Stomach (tissue), 8 donors: ENCODE measurements at regions not wholly inside any gene's neighbourhood (a gene's known extent, or its start where the extent isn't known, plus 50 kb on each side); places are given as distances from the start of the nearest gene placed in this dataset.
A peak's percentile ranks its signal among the peaks of the same experiment; 100 is the strongest.

Experiments
- DNase-seq, 2 donors: peaks; one replicate each; pipeline versions ENCODE4 v3.0.0 to v3.0.0-alpha.2; 2013 to 2019
- H3K27ac ChIP-seq, 5 donors: fragments of 200-600 bp in 4 of 5; sonication (generic) in 4 of 5; one replicate each; pipeline ENCODE4 v1.5.1; 2013 to 2019; ENCODE audit warnings: mild to moderate bottlenecking in 1 of 5, moderate library complexity in 1 of 5
- H3K27me3 ChIP-seq, 3 donors: fragments of 200-600 bp; sonication (generic); one replicate each; pipeline ENCODE4 v1.5.1; 2017 to 2019; ENCODE audit warnings: mixed run types in 1 of 3
- H3K36me3 ChIP-seq, 4 donors: fragments of 200-600 bp; sonication (generic); 1 replicate in 3 of 4; 2 replicates in 1 of 4; pipeline ENCODE4 v1.5.1; 2016 to 2019
- H3K4me1 ChIP-seq, 4 donors: fragments of 200-600 bp; sonication (generic); one replicate each; pipeline ENCODE4 v1.5.1; 2016 to 2019
- H3K4me3 ChIP-seq, 4 donors: fragments of 200-600 bp; sonication (generic) in 3 of 4; one replicate each; pipeline ENCODE4 v1.5.1; 2016 to 2019; ENCODE audit warnings: mild to moderate bottlenecking in 1 of 4
- H3K9me3 ChIP-seq, 4 donors: fragments of 200-600 bp; sonication (generic); one replicate each; pipeline ENCODE4 v1.5.1; 2016 to 2019
- CTCF ChIP-seq, 7 experiments: fragments of 450-650 bp in 4 of 7; fragments of 200-600 bp in 3 of 7; sonication (generic) in 3 of 7; IDR thresholded peaks; one replicate each; pipeline ENCODE4 v1.5.1; 2016 to 2019; ENCODE audit warnings: antibody characterized with exemption in 7 of 7, control low read depth in 2 of 7, mild to moderate bottlenecking in 1 of 7
- EP300 ChIP-seq: sonication (generic); formaldehyde crosslinking; IDR thresholded peaks from one replicate; pipeline ENCODE4 v1.6.1; 2017; ENCODE audit warnings: antibody characterized with exemption
- POLR2A ChIP-seq, 4 donors: fragments of 450-650 bp; IDR thresholded peaks; one replicate each; pipeline ENCODE4 v1.6.1; 2016; ENCODE audit warnings: antibody characterized with exemption in 4 of 4, control low read depth in 2 of 4, mild to moderate bottlenecking in 1 of 4, moderate library complexity in 1 of 4
- POLR2AphosphoS5 ChIP-seq, 3 donors: sonication (generic); formaldehyde crosslinking; IDR thresholded peaks; one replicate each; pipeline ENCODE4 v1.6.1; 2016; ENCODE audit warnings: antibody characterized with exemption in 3 of 3
- WGBS, 5 donors: extraction: QIAGEN DNeasy Blood & Tissue Kit in 3 of 5; methylation state at CpG; one replicate each; pipeline versions ENCODE4 v1.1.5 to v1.1.7; 2013 to 2018; 5-methylcytosine and 5-hydroxymethylcytosine counted together
- intact Hi-C: fragments of 100-400 bp; cut with DNase I; formaldehyde crosslinking; loops from one replicate; pipeline ENCODE4 v1.15.1; 2023; ENCODE audit warnings: low total_unique reads
- donor health status: healthy with polysubstance abuse.
- donor health status: Bipolar disorder and iron deficiency.
- donor health status: healthy.

GRCh38 chr17:33561569-33562334 is 268.7 kb upstream of the ASIC2 start:
- Histone ChIP-seq H3K4me3 (no peak overlapping the region), H3K27ac (no peak overlapping the region), H3K9me3 (peaks cover 0 to 20% (median 17%) of the 10 kb centered on the region in 4 donors), H3K27me3 (peaks cover 0 to 5% (median 0%) of the 10 kb centered on the region in 3 donors), H3K4me1 (no peaks in the 10 kb centered on the region), H3K36me3 (no peaks in the 10 kb centered on the region)
- no peak for DNase-seq
- 52 to 69% (median 60%) methylated on average over 11 of the region's 11 CpGs for WGBS, 5 donors
- TF ChIP-seq CTCF (IDR thresholded peaks at IDR 0.05): no peak
- intact Hi-C loops: no loop called here

- WGBS, 5 donors: 59 to 75% (median 71%) methylated on average over 1 of the region's 1 CpG
- no peak for DNase-seq
These were observed 269.7 kb upstream of the ASIC2 start for GRCh38 chr17:33562792-33563191.

GRCh38 chr17:33564146-33564545 is 271.1 kb upstream of the ASIC2 start:
- no peak for TF ChIP-seq POLR2AphosphoS5 (IDR thresholded peaks at IDR 0.05)
- no peak for TF ChIP-seq EP300
- intact Hi-C loops: no loop called here

More at GRCh38 chr17:33562792-33563191, 269.7 kb upstream of the ASIC2 start:
- TF ChIP-seq EP300: no peak
- no peak for TF ChIP-seq CTCF (IDR thresholded peaks at IDR 0.05)
- TF ChIP-seq POLR2AphosphoS5 (IDR thresholded peaks at IDR 0.05): no peak
- no peak for TF ChIP-seq POLR2A (IDR thresholded peaks at IDR 0.05)
- H3K27me3 ChIP-seq: peaks cover 0 to 5% (median 0%) of the 10 kb centered on the region in 3 donors
- H3K9me3 ChIP-seq: peaks cover 0 to 15% (median 11%) of the 10 kb centered on the region in 4 donors
- no peak overlapping the region for H3K4me3 ChIP-seq
- no peaks in the 10 kb centered on the region for H3K36me3 ChIP-seq
- H3K4me1 ChIP-seq: no peaks in the 10 kb centered on the region
- intact Hi-C loops: no loop called here
- no peak overlapping the region for H3K27ac ChIP-seq

GRCh38 chr17:33567223-33567622 is 274.1 kb upstream of the ASIC2 start:
- no peaks in the 10 kb centered on the region for H3K4me1 ChIP-seq
- peaks cover 0 to 5% (median 0%) of the 10 kb centered on the region in 3 donors for H3K27me3 ChIP-seq
- no peak for TF ChIP-seq CTCF (IDR thresholded peaks at IDR 0.05)
- no peaks in the 10 kb centered on the region for H3K9me3 ChIP-seq
- 64 to 81% (median 75%) methylated on average over 3 of the region's 3 CpGs for WGBS, 5 donors
- H3K27ac ChIP-seq: no peak overlapping the region
- no peak overlapping the region for H3K4me3 ChIP-seq
- intact Hi-C loops: no loop called here
- no peaks in the 10 kb centered on the region for H3K36me3 ChIP-seq
- no peak for DNase-seq

More at GRCh38 chr17:33564146-33564545, 271.1 kb upstream of the ASIC2 start:
- WGBS, 5 donors: 57 to 70% (median 66%) methylated on average over 3 of the region's 3 CpGs
- no peak overlapping the region for H3K4me3 ChIP-seq
- H3K36me3 ChIP-seq: no peaks in the 10 kb centered on the region
- H3K27me3 ChIP-seq: peaks cover 0 to 5% (median 0%) of the 10 kb centered on the region in 3 donors
- no peak for DNase-seq
- H3K4me1 ChIP-seq: no peaks in the 10 kb centered on the region
- peaks cover 0 to 2% (median 0%) of the 10 kb centered on the region in 4 donors for H3K9me3 ChIP-seq
- H3K27ac ChIP-seq: no peak overlapping the region

GRCh38 chr17:33572615-33573014 is 279.5 kb upstream of the ASIC2 start:
- H3K27me3 ChIP-seq: peaks cover 0 to 16% (median 0%) of the 10 kb centered on the region in 3 donors
- H3K27ac ChIP-seq: no peak overlapping the region
- H3K9me3 ChIP-seq: no peaks in the 10 kb centered on the region
- WGBS, 5 donors: 48 to 70% (median 63%) methylated on average over 3 of the region's 3 CpGs
- H3K36me3 ChIP-seq: no peaks in the 10 kb centered on the region
- no peaks in the 10 kb centered on the region for H3K4me1 ChIP-seq
- H3K4me3 ChIP-seq: no peak overlapping the region
- TF ChIP-seq POLR2A (IDR thresholded peaks at IDR 0.05): no peak
- no peak for TF ChIP-seq POLR2AphosphoS5 (IDR thresholded peaks at IDR 0.05)
- no peak for TF ChIP-seq EP300
- TF ChIP-seq CTCF (IDR thresholded peaks at IDR 0.05): no peak
- intact Hi-C loops: no loop called here
- DNase-seq: peak in 1 of 2 donors; percentile 10
